Dermis microvascular lymphatic vessel endothelial cell (primary cell): ENCODE measurements at regions not wholly inside any gene's neighbourhood (a gene's known extent, or its start where the extent isn't known, plus 50 kb on each side); places are given as distances from the start of the nearest gene placed in this dataset.
"Not testable (repeated sequence)": the region's sequence is repeated elsewhere in the genome, so short reads cannot be mapped to it uniquely, and the experiment has no call there.

Source experiments
- DNase-seq, 2 donors: peaks; one replicate each; pipeline versions ENCODE4 v3.0.0 to v3.0.0-alpha.2; 2010; ENCODE audit warnings: low read depth in 2 of 2

GRCh38 chr17:63173450-63173849 lies 207.4 kb downstream of the TANC2 start:
- peak; percentile 34 to 74 for DNase-seq

GRCh38 chr17:63173903-63174302 lies 207.9 kb downstream of the TANC2 start:
- DNase-seq: peak; percentile 49 to 52

DNA sequence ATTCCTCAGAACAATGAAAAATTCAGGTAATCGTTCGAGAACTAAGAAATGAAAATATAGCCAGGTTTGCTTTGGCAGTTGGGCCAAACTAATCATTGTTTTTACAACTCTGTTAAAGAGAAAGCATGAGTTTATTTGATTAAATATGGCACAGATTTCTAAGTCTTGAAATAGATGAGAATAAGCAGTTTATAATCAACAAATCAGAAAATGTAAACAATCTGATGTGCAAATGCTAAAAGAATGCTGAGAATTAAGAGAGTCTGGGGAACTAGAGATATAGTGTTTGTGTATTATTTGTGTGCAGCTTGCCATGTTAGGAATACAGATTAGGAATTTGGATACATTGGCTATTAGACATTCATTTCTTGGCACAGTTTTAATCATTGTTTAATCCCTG lies 212.5 kb downstream of the TANC2 start:
- peak in 1 of 2 donors; percentile 57 for DNase-seq

GRCh38 chr17:63181856-63182255 lies 215.8 kb downstream of the TANC2 start:
- no peak for DNase-seq

DNA sequence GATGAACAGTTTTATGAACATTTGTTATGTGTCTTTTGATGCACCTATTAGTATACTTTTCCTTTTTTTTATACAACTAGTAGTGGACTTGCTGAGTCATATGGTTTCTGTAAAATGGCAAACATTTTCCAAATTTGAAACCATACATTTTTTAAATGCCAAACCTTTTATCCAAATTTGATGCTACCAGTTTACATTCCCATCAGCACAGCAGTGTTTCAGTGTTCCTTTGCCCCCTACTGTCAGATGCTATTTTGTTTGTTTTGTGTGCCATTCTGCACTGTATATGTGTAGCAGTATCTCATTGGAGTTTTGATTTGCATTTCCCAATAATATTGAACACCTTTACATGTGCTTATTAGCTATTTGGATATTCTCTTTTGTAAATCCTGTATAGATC lies 219.4 kb downstream of the TANC2 start:
- DNase-seq: no peak

GRCh38 chr17:63189082-63189481 lies 223.0 kb downstream of the TANC2 start:
- DNase-seq: no peak

DNA sequence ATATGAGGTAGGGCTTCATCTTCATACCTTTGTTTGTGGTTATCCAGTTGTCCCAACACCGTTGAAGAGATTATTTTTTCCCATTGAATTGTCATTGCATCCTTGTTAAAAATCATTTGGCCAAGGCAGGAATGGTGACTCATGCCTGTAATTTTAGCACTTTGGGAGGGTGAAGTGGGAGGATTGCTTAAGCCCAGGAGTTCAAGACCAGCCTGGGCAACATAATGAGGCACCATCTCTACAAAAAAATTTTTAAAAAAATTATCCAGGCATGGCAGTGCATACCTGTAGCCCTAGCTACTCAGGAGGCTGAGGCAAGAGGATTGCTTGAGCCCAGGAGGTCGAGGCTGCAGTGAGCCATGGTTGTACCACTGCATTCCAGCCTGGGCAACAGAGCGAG lies 223.9 kb downstream of the TANC2 start:
- DNase-seq: no peak

DNA sequence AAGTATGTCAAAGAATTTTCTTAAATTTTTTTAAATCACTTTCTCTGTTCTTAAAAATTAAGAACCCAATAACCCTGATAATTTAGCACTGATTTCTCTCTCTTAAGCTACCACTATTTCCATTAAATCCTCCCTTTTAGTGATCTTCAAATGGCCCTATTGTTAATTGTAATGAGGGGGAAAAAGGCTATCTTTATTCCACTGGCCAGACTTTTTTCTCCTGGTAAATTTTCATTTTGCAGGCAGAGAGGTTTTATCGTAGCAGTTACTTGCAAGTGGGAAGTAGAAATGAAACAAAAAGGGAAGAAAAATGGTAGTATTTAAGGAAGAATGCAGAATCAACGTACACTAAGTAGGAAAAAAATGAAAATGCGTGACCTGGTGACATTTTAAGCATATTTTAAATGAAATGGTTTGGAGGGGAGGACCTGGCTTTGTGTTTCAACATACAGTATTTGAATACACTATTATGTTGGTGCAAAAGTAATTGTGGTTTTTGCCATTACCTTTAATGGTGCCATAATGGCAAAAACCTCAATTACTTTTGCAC lies 224.9 kb downstream of the TANC2 start:
- DNase-seq: no peak

DNA sequence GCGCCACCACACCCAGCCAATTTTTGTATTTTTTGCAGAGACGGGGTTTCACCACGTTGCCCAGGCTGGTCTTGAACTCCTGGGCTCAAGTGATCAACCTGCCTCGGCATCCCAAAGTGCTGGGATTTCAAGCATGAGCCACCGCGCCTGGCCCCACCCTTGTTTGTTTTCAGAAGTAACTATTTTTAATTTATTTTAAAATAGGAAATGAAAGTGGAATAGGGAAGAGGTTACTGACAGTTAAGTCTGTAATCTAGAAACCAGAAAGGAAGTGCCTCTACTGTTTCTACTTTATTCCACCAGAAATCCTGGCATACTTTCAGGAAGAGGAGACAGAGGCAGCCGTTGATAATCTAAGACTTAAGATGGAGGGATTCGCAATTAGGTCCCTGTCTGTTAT lies 225.6 kb downstream of the TANC2 start:
- DNase-seq: no peak

DNA sequence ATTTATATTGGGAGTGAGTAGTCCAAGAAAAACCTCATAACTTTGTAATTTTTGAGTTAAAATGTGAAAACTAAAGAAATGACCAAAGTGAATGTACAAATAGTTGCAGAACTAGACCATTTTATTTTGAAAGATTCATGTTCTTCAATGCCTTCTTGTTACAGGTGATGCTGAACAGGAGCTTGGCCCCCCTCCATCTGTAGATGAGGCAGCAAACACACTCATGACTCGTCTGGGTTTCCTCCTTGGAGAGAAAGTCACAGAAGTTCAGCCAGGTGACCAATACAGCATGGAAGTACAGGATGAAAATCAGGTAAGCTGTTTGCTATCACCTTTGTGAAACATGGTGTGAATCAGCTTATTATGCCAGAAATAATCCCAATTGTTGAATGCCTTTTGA lies 227.8 kb downstream of the TANC2 start:
- DNase-seq: no peak

DNA sequence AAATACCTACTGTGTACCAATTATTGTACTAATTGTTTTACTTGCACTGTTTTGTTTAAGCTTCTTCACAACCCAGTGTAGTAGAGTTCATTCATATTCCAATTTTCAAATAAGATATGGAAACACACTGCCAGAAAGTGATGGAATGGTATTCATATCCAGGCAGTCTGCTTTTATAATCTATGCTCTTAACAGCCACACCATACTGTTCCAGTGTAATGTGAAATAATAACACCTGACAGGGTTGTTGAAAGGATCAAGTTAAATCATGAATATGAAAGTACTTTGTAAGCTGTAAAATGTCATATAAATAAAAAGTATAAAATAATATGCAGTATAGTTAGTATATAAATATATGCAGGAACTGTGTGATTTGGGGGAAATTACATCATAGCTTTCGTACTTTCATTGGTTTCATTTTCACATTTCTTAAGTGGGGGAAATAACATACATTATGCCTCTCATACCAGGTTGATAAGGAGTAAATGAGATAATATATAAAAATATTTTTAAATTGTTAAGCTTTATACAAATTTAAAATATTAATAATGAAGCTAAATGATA lies 230.8 kb downstream of the TANC2 start:
- peak in 1 of 2 donors; percentile 3 for DNase-seq

- no peak for DNase-seq
Observed at GRCh38 chr17:63203652-63204051, 237.6 kb downstream of the TANC2 start.

- DNase-seq: peak in 1 of 2 donors; percentile 27
Observed at GRCh38 chr17:63221939-63222338, 224.2 kb downstream of the CYB561 start.

DNA sequence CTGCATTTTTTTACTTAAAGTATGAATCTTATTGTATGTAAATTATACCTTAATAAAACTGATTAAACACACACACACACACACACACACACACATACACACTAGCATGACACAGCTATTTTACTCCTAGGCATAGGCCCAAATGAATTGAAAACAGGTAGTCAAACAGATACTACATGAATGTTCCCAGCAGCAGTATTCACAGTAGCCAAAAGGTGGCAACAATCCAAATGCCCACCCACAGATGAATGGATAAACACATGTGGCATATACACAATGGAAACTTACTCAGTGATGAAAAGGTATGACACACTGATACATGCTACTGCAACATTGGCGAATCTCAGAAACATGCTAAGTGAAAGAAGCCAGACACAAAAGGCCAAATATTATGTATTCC lies 223.5 kb downstream of the CYB561 start:
- peak; percentile 42 to 58 for DNase-seq

- DNase-seq: no peak
Observed at GRCh38 chr17:63223212-63223911, 222.7 kb downstream of the CYB561 start.

DNA sequence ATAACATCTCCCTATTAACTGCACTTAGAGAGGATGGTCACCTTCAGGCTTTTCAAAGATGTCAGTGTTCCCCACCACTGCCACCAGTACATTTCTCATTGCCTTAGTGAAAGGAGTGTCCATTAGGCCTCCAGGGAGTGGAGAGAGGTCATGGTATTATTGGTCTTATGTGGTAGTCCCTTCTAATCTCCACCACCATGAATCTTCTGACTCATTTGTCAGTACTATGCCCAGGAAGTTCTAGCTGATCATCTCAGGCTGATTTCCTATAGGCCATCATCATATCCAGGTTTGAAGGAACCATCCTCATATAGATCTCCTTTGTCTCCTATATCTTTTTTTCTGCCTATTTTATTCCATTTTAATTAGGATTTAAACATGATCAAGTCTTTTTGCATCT lies 221.5 kb downstream of the CYB561 start:
- DNase-seq: no peak

GRCh38 chr17:63226720-63227119 lies 219.4 kb downstream of the CYB561 start:
- DNase-seq: not testable (repeated sequence)

- DNase-seq: not testable (repeated sequence)
Observed at GRCh38 chr17:63231015-63231620, 215.0 kb downstream of the CYB561 start.

- DNase-seq: no peak
Observed at GRCh38 chr17:63232565-63233310, 213.4 kb downstream of the CYB561 start.

DNA sequence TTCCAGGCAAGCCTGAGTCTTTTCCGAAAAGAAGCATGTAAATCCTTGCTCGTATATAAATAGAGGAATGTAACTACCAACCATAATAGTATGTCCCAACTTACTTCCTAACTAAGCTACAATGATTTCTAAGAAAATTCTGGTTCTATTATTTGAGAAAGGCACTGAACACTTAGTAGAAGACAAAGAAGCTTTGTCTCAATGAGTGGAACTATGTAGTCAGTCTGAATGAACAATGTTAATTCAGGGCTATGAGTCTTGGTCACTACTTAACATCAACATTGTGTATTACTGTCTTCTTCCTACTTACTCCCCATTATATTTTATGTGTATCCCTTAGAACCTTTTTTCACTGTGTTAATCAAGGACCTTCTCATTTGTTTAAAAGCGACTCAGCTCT lies 206.0 kb downstream of the CYB561 start:
- no peak for DNase-seq

GRCh38 chr17:63246344-63246743 lies 199.8 kb downstream of the CYB561 start:
- no peak for DNase-seq

- peak; percentile 71 to 82 for DNase-seq
Observed at GRCh38 chr17:63247706-63248105, 198.4 kb downstream of the CYB561 start.
